SJCRH30 (cell line): ENCODE measurements at regions not wholly inside any gene's neighbourhood (a gene's known extent, or its start where the extent isn't known, plus 50 kb on each side); places are given as distances from the start of the nearest gene placed in this dataset.
"Not testable (repeated sequence)": the region's sequence is repeated elsewhere in the genome, so short reads cannot be mapped to it uniquely, and the experiment has no call there.

ENCODE experiments used
- DNase-seq, 2 experiments: peaks; one replicate each; pipeline ENCODE4 v3.0.0-alpha.2; 2015 to 2020
- H3K27ac ChIP-seq: fragments of 250-450 bp; sonication (Bioruptor Pico); 2 replicates; pipeline ENCODE4 v1.5.1; 2020; ENCODE audit warnings: mild to moderate bottlenecking, moderate library complexity
- H3K27me3 ChIP-seq: fragments of 250-450 bp; sonication (Bioruptor Pico); 2 replicates; pipeline ENCODE4 v1.5.1; 2020; ENCODE audit warnings: mild to moderate bottlenecking, moderate library complexity
- H3K36me3 ChIP-seq: fragments of 250-450 bp; sonication (Bioruptor Pico); 2 replicates; pipeline ENCODE4 v1.5.1; 2020; ENCODE audit warnings: mild to moderate bottlenecking, moderate library complexity
- H3K4me1 ChIP-seq: fragments of 250-450 bp; sonication (Bioruptor Pico); 2 replicates; pipeline ENCODE4 v1.5.1; 2020; ENCODE audit warnings: mild to moderate bottlenecking, moderate library complexity
- H3K4me3 ChIP-seq: fragments of 250-450 bp; sonication (Bioruptor Pico); 2 replicates; pipeline ENCODE4 v1.5.1; 2020; ENCODE audit warnings: mild to moderate bottlenecking, moderate library complexity
- H3K9me3 ChIP-seq: fragments of 250-450 bp; sonication (Bioruptor Pico); replicated peaks from 2 replicates; pipeline ENCODE4 v1.5.1; 2020; ENCODE audit warnings: mild to moderate bottlenecking, moderate library complexity

- H3K36me3 ChIP-seq: no peaks in the 10 kb centered on the region
- H3K4me1 ChIP-seq: no peaks in the 10 kb centered on the region
- no peak for DNase-seq
- no peak overlapping the region for H3K4me3 ChIP-seq
- no peak overlapping the region for H3K27ac ChIP-seq
- no peaks in the 10 kb centered on the region for H3K9me3 ChIP-seq
- no peaks in the 10 kb centered on the region for H3K27me3 ChIP-seq
Observed at GRCh38 chr1:166628259-166628658, 211.0 kb upstream of the POGK start.

- no peaks in the 10 kb centered on the region for H3K27me3 ChIP-seq
- H3K4me3 ChIP-seq: no peak overlapping the region
- no peak overlapping the region for H3K27ac ChIP-seq
- no peaks in the 10 kb centered on the region for H3K36me3 ChIP-seq
- H3K4me1 ChIP-seq: no peaks in the 10 kb centered on the region
- DNase-seq: no peak
- H3K9me3 ChIP-seq: no peaks in the 10 kb centered on the region
Observed at GRCh38 chr1:166629946-166630345, 209.3 kb upstream of the POGK start.

- H3K4me1 ChIP-seq: no peaks in the 10 kb centered on the region
- H3K27ac ChIP-seq: no peak overlapping the region
- no peaks in the 10 kb centered on the region for H3K36me3 ChIP-seq
- no peaks in the 10 kb centered on the region for H3K9me3 ChIP-seq
- no peak for DNase-seq
- H3K27me3 ChIP-seq: no peaks in the 10 kb centered on the region
- no peak overlapping the region for H3K4me3 ChIP-seq
Observed at GRCh38 chr1:166630369-166630768, 208.9 kb upstream of the POGK start.

- H3K27me3 ChIP-seq: no peaks in the 10 kb centered on the region
- no peaks in the 10 kb centered on the region for H3K4me1 ChIP-seq
Observed at GRCh38 chr1:166638137-166638536, 201.1 kb upstream of the POGK start.

GRCh38 chr1:166657228-166657627, 182.0 kb upstream of the POGK start:
- not testable (repeated sequence) for H3K4me1 ChIP-seq, H3K27me3 ChIP-seq, DNase-seq, H3K9me3 ChIP-seq, H3K36me3 ChIP-seq, H3K4me3 ChIP-seq, H3K27ac ChIP-seq

More at GRCh38 chr1:166638137-166638536, 201.1 kb upstream of the POGK start:
- H3K4me3 ChIP-seq: no peak overlapping the region
- no peaks in the 10 kb centered on the region for H3K36me3 ChIP-seq
- no peak overlapping the region for H3K27ac ChIP-seq
- DNase-seq: no peak
- no peaks in the 10 kb centered on the region for H3K9me3 ChIP-seq

GRCh38 chr1:166666790-166667189, 172.5 kb upstream of the POGK start:
- H3K27me3 ChIP-seq, H3K4me1 ChIP-seq, H3K36me3 ChIP-seq, DNase-seq, H3K9me3 ChIP-seq, H3K4me3 ChIP-seq, H3K27ac ChIP-seq: not testable (repeated sequence)

GRCh38 chr1:166667600-166667999, 171.7 kb upstream of the POGK start:
- not testable (repeated sequence) for DNase-seq, H3K9me3 ChIP-seq, H3K4me3 ChIP-seq, H3K27ac ChIP-seq, H3K36me3 ChIP-seq, H3K27me3 ChIP-seq, H3K4me1 ChIP-seq

GRCh38 chr1:166671627-166672026, 167.6 kb upstream of the POGK start:
- Histone ChIP-seq H3K27me3 (no peaks in the 10 kb centered on the region), H3K4me1 (no peaks in the 10 kb centered on the region), H3K36me3 (no peaks in the 10 kb centered on the region), H3K9me3 (no peaks in the 10 kb centered on the region), H3K4me3 (no peak overlapping the region), H3K27ac (no peak overlapping the region)
- no peak for DNase-seq

- Histone ChIP-seq H3K36me3 (no peaks in the 10 kb centered on the region), H3K9me3 (no peaks in the 10 kb centered on the region), H3K27me3 (no peaks in the 10 kb centered on the region), H3K27ac (no peak overlapping the region), H3K4me1 (no peaks in the 10 kb centered on the region), H3K4me3 (no peak overlapping the region)
- DNase-seq: no peak
Observed at GRCh38 chr1:166673722-166674121, 165.6 kb upstream of the POGK start.

- Histone ChIP-seq H3K4me1 (no peaks in the 10 kb centered on the region), H3K4me3 (no peak overlapping the region), H3K27me3 (no peaks in the 10 kb centered on the region), H3K36me3 (no peaks in the 10 kb centered on the region), H3K9me3 (no peaks in the 10 kb centered on the region), H3K27ac (no peak overlapping the region)
- no peak for DNase-seq
Observed at GRCh38 chr1:166675213-166675612, 164.1 kb upstream of the POGK start.

GRCh38 chr1:166676981-166677380, 162.3 kb upstream of the POGK start:
- no peak for DNase-seq
- H3K27ac ChIP-seq: no peak overlapping the region
- no peaks in the 10 kb centered on the region for H3K36me3 ChIP-seq
- no peaks in the 10 kb centered on the region for H3K4me1 ChIP-seq
- H3K4me3 ChIP-seq: no peak overlapping the region
- H3K9me3 ChIP-seq: no peaks in the 10 kb centered on the region
- no peaks in the 10 kb centered on the region for H3K27me3 ChIP-seq

GRCh38 chr1:166679369-166679768, 159.9 kb upstream of the POGK start:
- H3K27ac ChIP-seq: no peak overlapping the region
- no peaks in the 10 kb centered on the region for H3K36me3 ChIP-seq
- H3K4me3 ChIP-seq: no peak overlapping the region
- no peaks in the 10 kb centered on the region for H3K27me3 ChIP-seq
- H3K9me3 ChIP-seq: no peaks in the 10 kb centered on the region
- H3K4me1 ChIP-seq: no peaks in the 10 kb centered on the region
- no peak for DNase-seq

GRCh38 chr1:166682588-166682987, 156.7 kb upstream of the POGK start:
- Histone ChIP-seq H3K27ac (no peak overlapping the region), H3K9me3 (no peaks in the 10 kb centered on the region), H3K4me3 (no peak overlapping the region), H3K4me1 (no peaks in the 10 kb centered on the region), H3K36me3 (no peaks in the 10 kb centered on the region), H3K27me3 (no peaks in the 10 kb centered on the region)
- DNase-seq: no peak

GRCh38 chr1:166684669-166685068, 154.6 kb upstream of the POGK start:
- H3K4me3 ChIP-seq, DNase-seq, H3K36me3 ChIP-seq, H3K9me3 ChIP-seq, H3K4me1 ChIP-seq, H3K27me3 ChIP-seq, H3K27ac ChIP-seq: not testable (repeated sequence)

GRCh38 chr1:166685200-166685599, 154.1 kb upstream of the POGK start:
- H3K36me3 ChIP-seq: no peaks in the 10 kb centered on the region
- DNase-seq: no peak
- H3K4me1 ChIP-seq: no peaks in the 10 kb centered on the region
- H3K9me3 ChIP-seq: no peaks in the 10 kb centered on the region
- no peaks in the 10 kb centered on the region for H3K27me3 ChIP-seq
- H3K4me3 ChIP-seq: no peak overlapping the region
- H3K27ac ChIP-seq: no peak overlapping the region

- not testable (repeated sequence) for H3K27me3 ChIP-seq, DNase-seq, H3K4me1 ChIP-seq, H3K36me3 ChIP-seq, H3K4me3 ChIP-seq, H3K9me3 ChIP-seq, H3K27ac ChIP-seq
Observed at GRCh38 chr1:166685891-166686290, 153.4 kb upstream of the POGK start.

GRCh38 chr1:166690596-166690995, 148.7 kb upstream of the POGK start:
- H3K4me3 ChIP-seq, H3K36me3 ChIP-seq, H3K4me1 ChIP-seq, H3K9me3 ChIP-seq, H3K27me3 ChIP-seq, H3K27ac ChIP-seq, DNase-seq: not testable (repeated sequence)
